Body of pancreas (tissue), 4 donors: ENCODE measurements at regions not wholly inside any gene's neighbourhood (a gene's known extent, or its start where the extent isn't known, plus 50 kb on each side); places are given as distances from the start of the nearest gene placed in this dataset.

Source experiments
- ATAC-seq: fragments of 150-250 bp; one replicate; pipeline ENCODE4 v1.9.1; 2016
- DNase-seq, 4 donors: peaks; one replicate each; pipeline ENCODE4 v3.0.0-alpha.2; 2019
- H3K27ac ChIP-seq, 4 donors: fragments of 200-600 bp; sonication (generic); 1 replicate in 3 of 4; 2 replicates in 1 of 4; pipeline versions ENCODE4 v1.5.1 to v1.6.1; 2016 to 2019; ENCODE audit warnings: mild to moderate bottlenecking in 1 of 4, mixed read lengths in 1 of 4, moderate library complexity in 1 of 4
- H3K27me3 ChIP-seq, 2 donors: fragments of 200-600 bp; sonication (generic); one replicate each; pipeline ENCODE4 v1.6.0; 2016; ENCODE audit warnings: mild to moderate bottlenecking in 1 of 2
- H3K36me3 ChIP-seq, 2 donors: fragments of 200-600 bp; sonication (generic); replicated peaks in 1 of 2; 2 replicates each; pipeline ENCODE4 v1.5.1; 2016; ENCODE audit warnings: low read depth in 2 of 2; ENCODE audit not compliant: insufficient read depth in 1 of 2
- H3K4me1 ChIP-seq: fragments of 200-600 bp; sonication (generic); one replicate; pipeline ENCODE4 v1.6.0; 2016
- H3K4me3 ChIP-seq, 2 donors: fragments of 200-600 bp; sonication (generic); 1 replicate in 1 of 2; 2 replicates in 1 of 2; pipeline ENCODE4 v1.5.1; 2016 to 2019
- H3K9me3 ChIP-seq, 3 donors: fragments of 200-600 bp; sonication (generic); 1 replicate in 2 of 3; 2 replicates in 1 of 3; pipeline ENCODE4 v1.5.1; 2016
- CTCF ChIP-seq, 7 experiments: fragments of 450-650 bp in 4 of 7; fragments of 200-600 bp in 3 of 7; sonication (generic) in 3 of 7; IDR thresholded peaks; one replicate each; pipeline ENCODE4 v1.5.1; 2016 to 2019; ENCODE audit warnings: antibody characterized with exemption in 7 of 7
- POLR2A ChIP-seq, 3 donors: fragments of 450-650 bp; IDR thresholded peaks; one replicate each; pipeline ENCODE4 v1.6.1; 2016; ENCODE audit warnings: antibody characterized with exemption in 3 of 3, mild to moderate bottlenecking in 2 of 3
- WGBS, 2 donors: methylation state at CpG; one replicate each; pipeline ENCODE4 v1.1.5; 2017; 5-methylcytosine and 5-hydroxymethylcytosine counted together
- intact Hi-C: fragments of 100-400 bp; cut with DNase I; formaldehyde crosslinking; loops from one replicate; pipeline ENCODE4 v1.15.1; 2023

- intact Hi-C loops: no loop called here
- Histone ChIP-seq H3K27me3 (no peaks in the 10 kb centered on the region), H3K4me1 (no peaks in the 10 kb centered on the region), H3K9me3 (no peaks in the 10 kb centered on the region), H3K27ac (no peak overlapping the region), H3K4me3 (no peak overlapping the region), H3K36me3 (no peaks in the 10 kb centered on the region)
- ATAC-seq (no peak), DNase-seq (no peak)
- WGBS, 2 donors: 73 to 77% methylated on average over 4 of the region's 4 CpGs
- no peak for TF ChIP-seq CTCF (IDR thresholded peaks at IDR 0.05)
- no peak for TF ChIP-seq POLR2A (IDR thresholded peaks at IDR 0.05)
Observed at GRCh38 chr3:1528621-1529020, 435.8 kb downstream of the CNTN6 start.

- no peak overlapping the region for H3K4me3 ChIP-seq
- H3K36me3 ChIP-seq: no peaks in the 10 kb centered on the region
- no peaks in the 10 kb centered on the region for H3K4me1 ChIP-seq
- DNase-seq (no peak), ATAC-seq (no peak)
- no peak overlapping the region for H3K27ac ChIP-seq
- TF ChIP-seq POLR2A (IDR thresholded peaks at IDR 0.05) (no peak), CTCF (IDR thresholded peaks at IDR 0.05) (no peak)
- H3K9me3 ChIP-seq: no peaks in the 10 kb centered on the region
- no peaks in the 10 kb centered on the region for H3K27me3 ChIP-seq
- WGBS, 2 donors: 24 to 27% methylated on average over 4 of the region's 4 CpGs
- intact Hi-C loops: no loop called here
Observed at GRCh38 chr3:1529676-1530075, 436.9 kb downstream of the CNTN6 start.

GRCh38 chr3:1531981-1532380 lies 439.2 kb downstream of the CNTN6 start:
- intact Hi-C loops: no loop called here
- H3K9me3 ChIP-seq: peaks cover 0 to 4% (median 2%) of the 10 kb centered on the region in 3 donors
- TF ChIP-seq POLR2A (IDR thresholded peaks at IDR 0.05): no peak
- TF ChIP-seq CTCF (IDR thresholded peaks at IDR 0.05): no peak
- no peaks in the 10 kb centered on the region for H3K4me1 ChIP-seq
- H3K4me3 ChIP-seq: no peak overlapping the region
- DNase-seq (no peak), ATAC-seq (peak; percentile 75)
- H3K36me3 ChIP-seq: no peaks in the 10 kb centered on the region
- H3K27ac ChIP-seq: peak overlapping the region in 2 of 4 donors; percentile 7 to 22
- H3K27me3 ChIP-seq: no peaks in the 10 kb centered on the region

- TF ChIP-seq POLR2A (IDR thresholded peaks at IDR 0.05) (no peak), CTCF (IDR thresholded peaks at IDR 0.05) (no peak)
- no peak overlapping the region for H3K27ac ChIP-seq
- no peak for ATAC-seq
- 84 to 89% methylated on average over 4 of the region's 4 CpGs for WGBS, 2 donors
- peaks cover 0 to 5% (median 2%) of the 10 kb centered on the region in 3 donors for H3K9me3 ChIP-seq
- no peaks in the 10 kb centered on the region for H3K4me1 ChIP-seq
- H3K27me3 ChIP-seq: no peaks in the 10 kb centered on the region
- intact Hi-C loops: no loop called here
- H3K4me3 ChIP-seq: no peak overlapping the region
- DNase-seq: no peak
- H3K36me3 ChIP-seq: no peaks in the 10 kb centered on the region
Observed at GRCh38 chr3:1532935-1533606, 440.2 kb downstream of the CNTN6 start.

- peaks cover 0 to 5% (median 2%) of the 10 kb centered on the region in 3 donors for H3K9me3 ChIP-seq
- ATAC-seq (no peak), DNase-seq (no peak)
- no peaks in the 10 kb centered on the region for H3K36me3 ChIP-seq
- no peak overlapping the region for H3K4me3 ChIP-seq
- intact Hi-C loops: no loop called here
- WGBS, 2 donors: 55 to 59% methylated on average over 2 of the region's 2 CpGs
- TF ChIP-seq CTCF (IDR thresholded peaks at IDR 0.05): no peak
- no peak for TF ChIP-seq POLR2A (IDR thresholded peaks at IDR 0.05)
- no peaks in the 10 kb centered on the region for H3K27me3 ChIP-seq
- H3K27ac ChIP-seq: no peak overlapping the region
- no peaks in the 10 kb centered on the region for H3K4me1 ChIP-seq
Observed at GRCh38 chr3:1533763-1534162, 440.9 kb downstream of the CNTN6 start.
